ENCODE measurements at regions not wholly inside any gene's neighbourhood (a gene's known extent, or its start where the extent isn't known, plus 50 kb on each side); places are given as distances from the start of the nearest gene placed in this dataset.
A peak's percentile ranks its signal among the peaks of the same experiment; 100 is the strongest.

DNA sequence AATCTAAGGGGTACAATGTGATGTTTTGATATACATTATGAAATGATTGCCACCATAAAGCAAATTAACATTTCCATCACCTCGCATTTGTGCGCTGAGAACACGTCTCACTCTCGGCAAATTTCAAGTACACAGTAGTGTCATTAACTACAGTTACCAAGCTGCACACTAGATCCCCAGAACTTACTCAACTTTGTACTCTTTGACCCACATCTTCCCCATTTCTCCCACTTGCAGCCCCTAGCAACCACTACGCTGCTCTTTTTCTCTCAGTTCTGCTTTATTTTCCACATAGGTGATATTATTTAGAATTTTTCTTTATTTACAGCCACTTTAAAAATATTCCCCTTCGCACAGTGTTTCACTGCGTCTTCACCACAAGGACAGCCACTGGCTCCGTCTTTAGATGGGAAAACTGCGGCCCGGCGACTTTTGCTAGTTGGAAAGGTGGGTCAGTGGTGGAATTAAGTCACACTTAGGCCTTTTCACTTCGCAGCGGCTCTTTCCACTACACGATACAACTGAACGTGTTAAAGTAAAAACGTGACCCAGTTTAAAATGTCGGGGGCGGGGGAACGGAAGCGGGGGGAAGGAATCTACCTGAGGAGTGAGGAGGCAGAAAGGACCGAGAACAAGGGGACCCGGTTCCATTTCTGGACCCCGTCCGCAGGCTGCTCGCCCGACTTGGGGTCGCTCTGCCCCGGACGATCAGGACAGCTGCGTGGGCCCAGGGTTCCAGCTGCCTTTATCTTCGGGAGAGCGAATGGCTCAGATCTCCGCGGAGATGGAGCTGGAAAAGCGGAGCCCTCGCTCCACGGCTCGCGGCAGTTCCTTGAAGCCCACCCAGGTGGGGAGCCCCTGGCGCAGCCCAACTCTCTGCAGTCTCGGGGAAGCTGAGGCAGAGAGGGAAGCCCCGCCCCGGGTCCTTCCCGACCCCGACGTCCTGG is 486.1 kb downstream of the UQCRFS1 start:
- no peak for TF ChIP-seq CTCF (IDR thresholded peaks at IDR 0.05; ENCODE audit: low read depth, low read length, missing control alignments)
- DNase-seq (ENCODE audit: extremely low read depth, low read depth), result no peak

GRCh38 chr19:28718909-28719308 is 494.0 kb downstream of the UQCRFS1 start:
- DNase-seq (ENCODE audit: extremely low read depth, low read depth), result no peak
- TF ChIP-seq CTCF (IDR thresholded peaks at IDR 0.05; ENCODE audit: low read depth, low read length, missing control alignments), result no peak
- H3K4me3 ChIP-seq (replicated peaks; ENCODE audit: low read depth, low read length), result no peak overlapping the region

More for the DNA sequence above, 486.1 kb downstream of the UQCRFS1 start:
- H3K4me3 ChIP-seq (replicated peaks; ENCODE audit: low read depth, low read length), result peak overlapping the region; percentile 54

- TF ChIP-seq CTCF (IDR thresholded peaks at IDR 0.05; ENCODE audit: low read depth, low read length, missing control alignments), result no peak
- H3K4me3 ChIP-seq (replicated peaks; ENCODE audit: low read depth, low read length), result no peak overlapping the region
- DNase-seq (ENCODE audit: extremely low read depth, low read depth), result no peak
Measured at GRCh38 chr19:28715157-28715556, 497.8 kb downstream of the UQCRFS1 start.

- no peak overlapping the region for H3K4me3 ChIP-seq (replicated peaks; ENCODE audit: low read depth, low read length)
- no peak for TF ChIP-seq CTCF (IDR thresholded peaks at IDR 0.05; ENCODE audit: low read depth, low read length, missing control alignments)
- no peak for DNase-seq (ENCODE audit: extremely low read depth, low read depth)
Measured at GRCh38 chr19:28711411-28711810, 501.5 kb downstream of the UQCRFS1 start.

DNA sequence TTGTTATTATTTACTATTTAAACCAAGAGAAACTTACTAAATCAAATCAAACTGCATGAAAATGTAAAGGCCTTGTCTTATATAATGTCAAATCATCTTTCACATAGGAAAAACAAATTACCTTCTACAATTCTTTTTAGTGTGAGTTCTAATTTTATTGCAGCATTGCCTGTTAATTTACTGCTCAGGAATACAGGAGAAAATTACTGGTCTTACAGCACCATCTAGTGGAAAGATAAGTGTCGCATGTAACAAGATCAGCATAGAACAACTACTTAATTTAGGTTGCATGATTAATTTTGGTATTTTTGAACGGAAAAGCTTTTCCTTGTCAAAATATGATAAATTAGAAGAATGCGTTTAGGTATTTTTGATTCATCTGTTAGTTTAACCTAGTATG is 502.7 kb downstream of the UQCRFS1 start:
- H3K4me3 ChIP-seq (replicated peaks; ENCODE audit: low read depth, low read length), result no peak overlapping the region
- peak; percentile 33 for TF ChIP-seq CTCF (IDR thresholded peaks at IDR 0.05; ENCODE audit: low read depth, low read length, missing control alignments)
- DNase-seq (ENCODE audit: extremely low read depth, low read depth), result peak; percentile 32

DNA sequence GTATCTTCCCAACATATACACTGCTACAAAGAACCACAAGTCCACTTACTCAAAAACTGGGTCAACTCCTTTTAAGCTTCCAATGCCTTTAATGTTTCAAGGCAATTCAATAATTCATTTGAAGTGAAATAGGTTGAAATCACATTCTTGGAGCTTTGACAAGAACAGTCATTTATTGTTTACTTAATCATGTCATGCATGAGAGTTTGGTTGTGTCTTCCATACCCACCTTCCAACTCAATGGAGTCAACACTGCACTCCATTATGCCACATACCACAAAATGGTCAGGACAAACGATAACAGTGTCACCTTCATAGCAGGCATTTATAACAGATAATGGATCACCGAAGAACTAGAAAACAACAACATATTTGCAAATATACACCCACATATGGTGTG is 506.3 kb downstream of the UQCRFS1 start:
- DNase-seq (ENCODE audit: extremely low read depth, low read depth), result no peak
- no peak overlapping the region for H3K4me3 ChIP-seq (replicated peaks; ENCODE audit: low read depth, low read length)
- no peak for TF ChIP-seq CTCF (IDR thresholded peaks at IDR 0.05; ENCODE audit: low read depth, low read length, missing control alignments)
